Smooth muscle cell (in vitro differentiated cells): ENCODE measurements at regions not wholly inside any gene's neighbourhood (a gene's known extent, or its start where the extent isn't known, plus 50 kb on each side); places are given as distances from the start of the nearest gene placed in this dataset.

Source experiments
- DNase-seq: peaks from one replicate; lab custom pipeline; 2025; ENCODE audit not compliant: unreplicated experiment; lab: John Stamatoyannopoulos, UW
- H2AFZ ChIP-seq: fragments of 200-600 bp; sonication (generic); 2 replicates; pipeline ENCODE4 v1.6.0; 2016; ENCODE audit warnings: antibody characterized with exemption, low read depth, mild to moderate bottlenecking
- H3F3A ChIP-seq: fragments of 200-600 bp; sonication (generic); 2 replicates; pipeline ENCODE4 v1.6.0; 2017; ENCODE audit warnings: antibody characterized with exemption, low read depth
- H3K27ac ChIP-seq: fragments of 200-600 bp; sonication (generic); 2 replicates; pipeline ENCODE4 v1.5.1; 2016; ENCODE audit warnings: low read depth, mild to moderate bottlenecking
- H3K27me3 ChIP-seq: fragments of 200-600 bp; sonication (generic); 2 replicates; pipeline ENCODE4 v1.6.1; 2016; ENCODE audit warnings: low read depth, mild to moderate bottlenecking
- H3K36me3 ChIP-seq: fragments of 200-600 bp; sonication (generic); 2 replicates; pipeline ENCODE4 v1.5.1; 2016; ENCODE audit warnings: low read depth
- H3K4me1 ChIP-seq: fragments of 200-600 bp; sonication (generic); 2 replicates; pipeline ENCODE4 v1.5.1; 2016; ENCODE audit warnings: low read depth
- H3K4me2 ChIP-seq: fragments of 200-600 bp; sonication (generic); 2 replicates; pipeline ENCODE4 v1.6.0; 2016; ENCODE audit warnings: mild to moderate bottlenecking
- H3K4me3 ChIP-seq: fragments of 200-600 bp; sonication (generic); 2 replicates; pipeline ENCODE4 v1.5.1; 2016; ENCODE audit warnings: mild to moderate bottlenecking
- H3K79me2 ChIP-seq: fragments of 200-600 bp; sonication (generic); 2 replicates; pipeline ENCODE4 v1.6.0; 2016; ENCODE audit warnings: low read depth, mild to moderate bottlenecking
- H3K9ac ChIP-seq: fragments of 200-600 bp; sonication (generic); 2 replicates; pipeline ENCODE4 v1.6.0; 2016; ENCODE audit warnings: low read depth
- H3K9me3 ChIP-seq: fragments of 200-600 bp; sonication (generic); replicated peaks from 2 replicates; pipeline ENCODE4 v1.5.1; 2016; ENCODE audit warnings: low read depth
- H4K20me1 ChIP-seq: fragments of 200-600 bp; sonication (generic); 2 replicates; pipeline ENCODE4 v1.6.0; 2016; ENCODE audit warnings: low read depth
- CTCF ChIP-seq: fragments of 200-600 bp; sonication (generic); IDR thresholded peaks from 2 replicates; pipeline ENCODE4 v1.5.1; 2017; ENCODE audit warnings: borderline replicate concordance, mild to moderate bottlenecking, antibody characterized with exemption; ENCODE audit not compliant: insufficient read depth, poor library complexity, severe bottlenecking
- WGBS: methylation state at CpG from one replicate; pipeline ENCODE4 v1.1.7; 2016; ENCODE audit warnings: low lambda C conversion rate; 5-methylcytosine and 5-hydroxymethylcytosine counted together

- WGBS = 36% methylated on average over 1 of the region's 1 CpG
- H3K9ac ChIP-seq = no peak overlapping the region
- no peaks in the 10 kb centered on the region for H3K27me3 ChIP-seq
- TF ChIP-seq CTCF = no peak
- H3K27ac ChIP-seq = peak overlapping the region; percentile 47
- H3K79me2 ChIP-seq = no peaks in the 10 kb centered on the region
- no peaks in the 10 kb centered on the region for H3K36me3 ChIP-seq
- no peak for DNase-seq
- H3K9me3 ChIP-seq = no peaks in the 10 kb centered on the region
- peaks cover 29% of the 10 kb centered on the region for H3F3A ChIP-seq
- peak overlapping the region; percentile 14 for H2AFZ ChIP-seq
- H3K4me2 ChIP-seq = peak overlapping the region; percentile 40
- no peak overlapping the region for H3K4me3 ChIP-seq
- no peaks in the 10 kb centered on the region for H4K20me1 ChIP-seq
- H3K4me1 ChIP-seq = peaks cover 10% of the 10 kb centered on the region
Measured at GRCh38 chr7:46616636-46617035, 695.6 kb upstream of the IGFBP3 start.

GRCh38 chr7:46613551-46613950, 692.5 kb upstream of the IGFBP3 start:
- Histone ChIP-seq H3K27ac (no peak overlapping the region), H3K36me3 (no peaks in the 10 kb centered on the region), H3K4me1 (peaks cover 5% of the 10 kb centered on the region), H3F3A (peaks cover 16% of the 10 kb centered on the region), H3K9me3 (no peaks in the 10 kb centered on the region), H3K4me3 (no peak overlapping the region), H3K4me2 (no peak overlapping the region), H3K27me3 (no peaks in the 10 kb centered on the region), H3K9ac (no peak overlapping the region), H2AFZ (no peak overlapping the region), H4K20me1 (no peaks in the 10 kb centered on the region), H3K79me2 (no peaks in the 10 kb centered on the region)
- 80% methylated on average over 1 of the region's 1 CpG for WGBS
- TF ChIP-seq CTCF = no peak
- DNase-seq = no peak

- no peak overlapping the region for H3K4me2 ChIP-seq
- peaks cover 12% of the 10 kb centered on the region for H3F3A ChIP-seq
- DNase-seq = no peak
- H3K36me3 ChIP-seq = no peaks in the 10 kb centered on the region
- TF ChIP-seq CTCF = no peak
- H3K27ac ChIP-seq = peak overlapping the region; percentile 38
- H3K9me3 ChIP-seq = no peaks in the 10 kb centered on the region
- no peak overlapping the region for H2AFZ ChIP-seq
- no peak overlapping the region for H3K4me3 ChIP-seq
- no peaks in the 10 kb centered on the region for H3K79me2 ChIP-seq
- WGBS = 79% methylated on average over 5 of the region's 5 CpGs
- H4K20me1 ChIP-seq = no peaks in the 10 kb centered on the region
- H3K27me3 ChIP-seq = no peaks in the 10 kb centered on the region
- no peak overlapping the region for H3K9ac ChIP-seq
- H3K4me1 ChIP-seq = peaks cover 5% of the 10 kb centered on the region
Measured at GRCh38 chr7:46613116-46613515, 692.0 kb upstream of the IGFBP3 start.

GRCh38 chr7:46611508-46611907, 690.4 kb upstream of the IGFBP3 start:
- no peak for DNase-seq
- no peak overlapping the region for H3K9ac ChIP-seq
- H3K27ac ChIP-seq = no peak overlapping the region
- no peaks in the 10 kb centered on the region for H3K79me2 ChIP-seq
- H2AFZ ChIP-seq = no peak overlapping the region
- no peaks in the 10 kb centered on the region for H3F3A ChIP-seq
- H3K4me2 ChIP-seq = no peak overlapping the region
- H3K36me3 ChIP-seq = no peaks in the 10 kb centered on the region
- no peaks in the 10 kb centered on the region for H3K27me3 ChIP-seq
- WGBS = 85% methylated on average over 2 of the region's 2 CpGs
- TF ChIP-seq CTCF = no peak
- H3K4me1 ChIP-seq = peaks cover 10% of the 10 kb centered on the region
- H4K20me1 ChIP-seq = no peaks in the 10 kb centered on the region
- no peaks in the 10 kb centered on the region for H3K9me3 ChIP-seq
- H3K4me3 ChIP-seq = no peak overlapping the region
